Brain pericyte (primary cell): ENCODE measurements at regions not wholly inside any gene's neighbourhood (a gene's known extent, or its start where the extent isn't known, plus 50 kb on each side); places are given as distances from the start of the nearest gene placed in this dataset.
"Not testable (repeated sequence)": the region's sequence is repeated elsewhere in the genome, so short reads cannot be mapped to it uniquely, and the experiment has no call there.

Experiments
- DNase-seq: peaks from one replicate; pipeline ENCODE4 v3.0.0-alpha.2; 2012; ENCODE audit warnings: low read depth, low spot score

DNA sequence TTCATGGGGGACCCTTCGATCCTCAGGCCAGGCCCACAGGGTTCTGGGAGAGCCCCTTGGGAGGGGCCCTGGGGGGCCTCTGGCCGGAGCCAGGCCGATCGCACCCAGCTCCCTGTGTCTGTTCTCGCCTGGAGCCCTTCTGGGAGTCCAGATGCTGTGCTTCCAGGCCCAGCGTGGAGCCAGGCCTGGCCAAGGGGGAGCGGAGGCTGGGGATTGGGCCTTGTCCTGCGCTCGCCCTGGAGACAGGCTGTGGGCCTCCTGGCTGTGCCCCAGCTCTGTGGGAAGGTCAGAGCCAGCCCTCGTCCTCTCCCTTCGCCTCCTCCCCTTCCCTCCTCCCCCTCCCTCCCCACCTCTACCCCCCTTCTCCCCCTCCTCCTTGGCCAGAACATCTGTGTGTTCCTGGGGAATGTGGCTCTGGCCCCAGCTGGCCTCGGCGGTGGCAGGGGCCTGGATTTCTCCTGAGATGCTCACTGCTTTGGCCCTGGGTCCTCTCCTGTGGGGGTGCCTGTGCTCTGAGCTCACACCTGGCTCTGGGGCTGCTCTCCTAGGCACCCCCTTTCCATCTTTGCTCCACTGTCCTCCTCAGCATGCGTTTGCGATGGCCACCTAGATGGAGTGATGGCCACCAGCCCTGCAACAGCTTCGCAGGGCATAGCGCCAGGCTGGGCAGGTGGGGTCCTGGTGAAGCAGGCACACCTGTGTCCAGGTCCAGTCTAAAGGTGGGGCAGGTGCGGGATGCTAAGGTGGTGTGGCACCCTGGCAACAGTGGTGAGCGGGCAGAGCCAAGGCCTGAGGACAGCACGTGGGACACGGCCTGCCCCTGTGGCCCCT is 90.6 kb upstream of the CIBAR2 start:
- peak; percentile 70 for DNase-seq

- no peak for DNase-seq
These were observed 91.2 kb upstream of the CIBAR2 start for GRCh38 chr16:85203462-85203813.

DNA sequence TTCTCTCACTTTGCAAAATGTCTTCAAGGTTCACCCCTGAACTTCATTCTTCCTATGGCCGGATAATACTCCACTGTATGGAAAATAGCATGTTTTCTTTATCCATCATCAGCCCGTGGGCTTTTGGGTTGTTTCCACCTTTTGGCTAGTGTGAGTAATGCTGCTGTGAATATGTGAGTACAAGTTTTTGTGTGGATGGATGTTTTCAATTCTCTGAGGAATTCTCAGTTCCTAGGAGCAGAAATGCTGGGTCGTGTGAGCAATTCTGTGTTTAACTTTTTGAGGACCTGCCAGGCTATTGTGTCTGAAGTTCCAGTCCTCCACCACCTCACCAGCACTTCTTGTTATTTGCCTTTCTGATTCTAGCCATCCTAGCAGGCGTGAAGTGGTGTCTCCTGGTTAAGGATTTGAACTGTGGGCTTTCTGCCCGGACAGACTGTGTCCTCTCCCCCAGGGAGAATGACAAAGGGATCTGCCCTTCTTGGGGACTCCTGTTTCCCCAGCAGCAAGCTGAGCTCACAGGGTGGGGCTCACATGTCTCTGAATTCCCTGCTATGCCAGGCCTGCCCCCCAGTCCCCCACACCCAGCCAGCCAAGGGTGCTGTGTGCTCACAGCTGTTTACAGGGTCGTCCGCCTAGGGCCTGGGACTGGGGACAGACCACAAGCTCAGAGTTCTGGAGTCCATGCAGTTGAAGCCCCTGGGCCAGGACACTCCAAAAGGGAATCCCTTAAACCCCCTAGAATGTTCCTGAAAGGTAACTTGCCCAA is 92.2 kb upstream of the CIBAR2 start:
- DNase-seq = no peak

GRCh38 chr16:85205257-85205656 is 93.0 kb upstream of the CIBAR2 start:
- DNase-seq = not testable (repeated sequence)

DNA sequence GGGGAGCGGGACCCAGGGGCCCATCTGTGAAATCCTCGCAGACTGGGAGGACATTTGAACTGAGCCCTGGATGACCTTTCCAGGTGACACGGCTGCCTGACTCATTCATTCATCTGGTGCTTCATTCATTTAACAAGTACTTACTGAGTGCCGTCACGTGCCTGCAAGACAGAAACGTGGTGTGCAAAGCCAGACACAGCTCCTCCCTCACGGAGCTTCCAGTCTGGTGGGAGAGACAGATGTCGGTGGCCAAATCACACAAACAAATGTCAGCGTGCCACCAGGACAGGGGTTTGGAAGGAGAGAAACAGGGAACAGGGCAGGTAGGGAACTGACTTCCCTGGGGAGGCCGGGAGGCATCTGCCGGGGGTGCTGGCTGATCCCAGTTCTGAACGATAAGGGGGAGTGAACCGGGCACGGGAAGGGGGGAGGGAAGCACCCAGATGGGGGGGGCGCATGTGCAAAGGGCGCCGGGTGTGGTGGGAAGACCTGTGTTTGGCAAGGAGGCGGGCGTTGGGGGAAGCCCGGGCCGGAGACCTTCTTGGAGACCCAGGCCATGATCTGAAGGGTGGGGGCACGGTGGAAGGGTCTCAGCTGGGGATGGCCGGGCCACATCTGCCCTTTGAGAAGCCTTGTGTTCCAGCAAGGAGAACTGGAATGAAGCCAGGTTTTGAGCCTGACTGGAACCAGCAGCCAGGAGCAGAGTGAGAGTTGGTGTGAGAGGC is 93.6 kb upstream of the CIBAR2 start:
- DNase-seq = no peak

GRCh38 chr16:85206472-85207356 is 94.4 kb upstream of the CIBAR2 start:
- no peak for DNase-seq

- no peak for DNase-seq
These were observed 95.2 kb upstream of the CIBAR2 start for GRCh38 chr16:85207357-85207921.

- no peak for DNase-seq
These were observed 95.9 kb upstream of the CIBAR2 start for GRCh38 chr16:85208181-85208580.

GRCh38 chr16:85208643-85209520 is 96.6 kb upstream of the CIBAR2 start:
- DNase-seq = no peak

DNA sequence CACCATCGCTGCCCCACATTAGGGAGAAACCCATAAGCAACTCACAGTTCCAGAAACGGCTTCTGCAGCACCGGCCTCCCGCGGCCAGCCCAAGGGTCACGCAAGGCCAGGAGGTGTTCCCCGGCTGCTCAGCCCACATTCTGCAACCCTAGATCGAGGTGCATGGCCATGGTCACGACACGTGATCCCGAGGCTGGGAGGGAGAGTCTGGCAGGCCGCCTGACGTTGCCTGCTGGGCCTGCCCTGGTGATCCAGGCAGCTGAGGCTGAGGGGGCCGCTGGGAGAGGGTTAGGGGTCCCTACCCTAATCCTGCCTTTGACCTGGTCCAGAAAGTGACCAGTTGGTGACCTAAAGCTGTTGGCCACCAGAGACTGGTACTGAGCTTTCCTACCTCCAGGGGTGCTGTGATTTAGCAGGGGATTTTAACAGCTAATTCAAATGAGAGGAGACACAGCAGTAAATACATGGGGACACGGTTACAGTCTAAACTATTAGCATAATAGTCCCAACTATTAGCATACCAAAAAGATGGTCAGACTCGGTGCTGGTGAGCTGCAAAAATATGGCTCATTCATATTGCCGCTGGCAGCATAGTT is 97.4 kb upstream of the CIBAR2 start:
- DNase-seq = no peak

DNA sequence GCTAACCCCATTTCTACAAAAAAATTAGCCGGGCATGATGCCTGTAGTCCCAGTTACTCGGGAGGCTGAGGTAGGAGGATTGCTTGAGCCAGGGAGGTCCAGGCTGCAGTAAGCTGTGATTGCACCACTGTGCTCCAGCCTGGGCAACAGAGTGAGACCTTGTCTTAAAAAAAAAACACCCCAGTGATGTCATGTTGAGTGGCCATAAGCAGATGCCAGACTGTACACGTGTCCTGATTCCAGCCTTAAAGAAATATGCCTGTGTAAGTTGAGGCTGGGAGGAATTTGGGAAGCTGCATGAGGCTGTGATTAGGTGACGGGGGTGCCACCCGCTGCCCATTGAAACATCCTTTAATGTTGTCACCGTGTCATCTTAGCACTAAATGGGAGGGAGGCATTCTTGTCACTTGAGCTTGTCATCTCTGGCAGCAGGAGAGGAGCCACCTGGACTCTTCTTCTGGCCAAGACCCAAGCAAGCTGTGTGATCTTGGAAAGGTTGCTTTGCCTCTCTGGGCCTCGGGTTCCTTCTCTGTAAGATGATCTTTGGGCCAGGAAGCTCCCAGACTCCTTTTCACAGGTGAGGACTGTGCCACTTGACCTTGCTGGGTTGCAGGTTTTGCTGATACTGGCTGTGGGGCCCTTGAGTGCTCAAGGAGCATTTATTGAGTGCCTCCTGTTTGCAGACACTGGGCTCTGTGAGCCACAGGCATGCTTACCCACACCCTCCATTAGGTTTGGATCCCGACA is 98.3 kb upstream of the CIBAR2 start:
- DNase-seq = no peak

- DNase-seq = no peak
These were observed 99.1 kb upstream of the CIBAR2 start for GRCh38 chr16:85211271-85211801.

DNA sequence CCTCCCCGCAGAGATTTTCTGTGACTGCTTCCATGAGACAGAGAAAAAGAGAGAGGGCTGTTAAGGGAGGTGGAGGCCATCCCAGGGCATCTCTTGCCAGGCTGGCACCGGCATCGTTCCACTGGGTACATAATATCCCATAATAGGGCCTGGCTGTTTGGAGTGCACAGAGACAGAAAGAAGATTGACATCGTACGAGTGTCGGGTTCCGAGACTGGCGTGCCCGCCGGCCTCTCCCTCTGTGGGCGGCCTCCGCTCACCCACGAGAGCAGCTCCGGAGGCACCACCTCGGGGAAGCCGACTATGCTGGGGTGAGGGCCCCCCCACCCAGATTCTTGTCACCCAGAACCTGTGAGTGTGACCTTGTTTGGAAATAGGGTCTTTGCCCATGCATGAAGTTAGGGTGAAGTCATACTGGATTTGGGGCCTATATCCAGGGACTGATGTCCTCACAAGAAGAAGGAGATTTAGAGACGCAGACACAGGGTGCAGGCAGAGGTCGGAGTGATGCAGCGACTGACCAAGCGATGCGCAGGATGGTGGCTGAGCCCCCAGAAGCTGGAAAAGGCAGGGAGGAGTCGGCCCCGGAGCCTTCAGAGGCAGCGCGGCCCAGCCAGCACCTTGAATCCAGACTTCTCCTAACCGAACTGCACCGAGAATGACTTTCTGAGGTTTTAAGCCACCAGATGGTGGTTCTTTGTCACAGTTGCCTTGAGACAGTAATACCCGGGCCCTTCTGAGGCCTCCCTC is 101.8 kb upstream of the CIBAR2 start:
- DNase-seq = no peak

DNA sequence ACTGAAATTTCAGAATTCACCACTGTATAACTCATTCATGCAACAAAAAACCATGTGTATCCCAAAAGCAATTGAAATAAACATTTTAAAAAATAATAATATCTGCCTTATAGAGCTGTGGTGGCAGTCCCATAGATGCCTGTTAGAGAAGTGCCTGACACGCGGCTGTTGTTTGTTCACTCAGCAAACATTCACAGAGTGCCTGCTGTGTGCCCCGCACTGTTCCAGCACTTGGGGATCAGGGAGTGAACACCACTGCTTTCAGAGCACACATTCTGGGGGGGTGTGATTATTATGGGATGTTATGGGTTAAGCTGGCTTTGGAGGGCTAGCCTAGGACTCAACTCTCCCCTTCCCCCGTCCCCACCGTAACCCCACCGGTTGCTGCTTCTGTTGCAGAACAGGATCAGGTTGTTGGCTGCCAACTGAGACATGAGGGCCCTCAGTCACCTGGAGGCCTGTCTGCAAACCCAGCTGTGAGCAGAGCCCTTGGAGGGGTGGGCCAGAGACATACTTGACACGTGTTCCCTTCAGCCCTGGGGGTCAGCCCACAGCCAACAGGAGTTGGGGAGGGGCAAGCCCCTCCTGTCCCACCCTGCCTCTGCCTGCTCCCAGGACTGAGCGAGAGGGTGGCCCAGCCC is 103.3 kb upstream of the CIBAR2 start:
- no peak for DNase-seq

DNA sequence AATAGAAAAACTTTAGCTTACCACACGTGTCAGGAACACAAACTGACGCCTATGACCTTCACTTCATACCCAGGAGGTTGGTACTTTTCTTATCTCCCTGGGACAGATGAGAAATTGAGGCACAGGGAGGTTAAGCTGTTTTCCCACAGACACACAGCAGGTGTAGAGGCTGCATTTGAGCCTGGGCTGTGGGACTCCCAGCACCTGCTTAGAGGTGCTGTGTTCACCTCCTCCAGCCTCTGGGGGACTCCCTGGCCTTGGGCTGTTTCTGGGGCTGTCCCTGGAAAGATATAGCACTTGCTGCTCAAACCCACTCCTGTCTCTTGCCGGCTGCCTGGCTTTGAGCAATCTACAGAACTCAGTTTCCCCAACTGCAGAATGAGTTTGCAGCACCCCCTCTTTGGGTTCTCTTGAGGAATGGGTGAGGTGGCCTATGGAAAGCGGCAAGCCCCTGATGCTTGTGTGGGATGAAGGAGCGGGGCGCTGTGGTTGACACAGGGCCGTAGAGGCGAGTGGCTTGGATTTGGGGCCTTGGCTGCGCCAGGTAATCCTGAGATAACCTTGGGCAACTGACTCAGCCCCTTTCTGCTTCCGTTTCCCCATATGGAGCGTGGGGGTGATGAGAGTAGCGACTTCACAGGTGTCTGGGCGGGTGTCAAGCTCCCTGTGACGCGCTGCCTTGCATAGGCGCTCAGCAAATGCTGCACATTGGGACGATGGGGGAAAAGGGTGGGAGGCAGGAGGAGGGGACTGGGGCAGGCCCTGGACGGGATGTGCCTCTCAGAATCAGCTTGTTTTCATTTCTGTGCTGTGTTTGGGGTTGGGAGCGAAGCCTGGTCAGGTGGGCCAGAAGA is 104.5 kb upstream of the CIBAR2 start:
- no peak for DNase-seq

GRCh38 chr16:85220125-85220839 is 108.0 kb upstream of the CIBAR2 start:
- DNase-seq = peak; percentile 80
